DND-41 (cell line): ENCODE measurements at regions not wholly inside any gene's neighbourhood (a gene's known extent, or its start where the extent isn't known, plus 50 kb on each side); places are given as distances from the start of the nearest gene placed in this dataset.
"Not testable (repeated sequence)": the region's sequence is repeated elsewhere in the genome, so short reads cannot be mapped to it uniquely, and the experiment has no call there.

Experiments
- ATAC-seq: fragments of 200-7000 bp; cut with Tn5 transposase; 3 replicates; pipeline ENCODE4 v1.9.1; 2021; ENCODE audit warnings: low read depth; ENCODE audit not compliant: insufficient read depth
- DNase-seq: peaks from one replicate; pipeline ENCODE4 v3.0.0-alpha.2; 2020
- H2AFZ ChIP-seq: 2 replicates; pipeline ENCODE4 v1.6.0; 2012; ENCODE audit warnings: low read depth, low read length
- H3K27ac ChIP-seq: 2 replicates; pipeline ENCODE4 v1.5.1; 2012; ENCODE audit warnings: low read length, inconsistent platforms
- H3K27me3 ChIP-seq: fragments of 200-600 bp; sonication (generic); 2 replicates; pipeline ENCODE4 v1.6.0; 2012; ENCODE audit warnings: low read length, mild to moderate bottlenecking, inconsistent platforms; ENCODE audit not compliant: insufficient read depth, poor library complexity
- H3K36me3 ChIP-seq: 2 replicates; pipeline ENCODE4 v1.5.1; 2012; ENCODE audit warnings: low read length, inconsistent platforms; ENCODE audit not compliant: insufficient read depth
- H3K4me1 ChIP-seq: 2 replicates; pipeline ENCODE4 v1.5.1; 2012; ENCODE audit warnings: mild to moderate bottlenecking, low read length; ENCODE audit not compliant: insufficient read depth
- H3K4me2 ChIP-seq: 2 replicates; pipeline ENCODE4 v1.6.0; 2012; ENCODE audit warnings: mild to moderate bottlenecking, moderate library complexity, low read length, inconsistent platforms; ENCODE audit not compliant: insufficient read depth
- H3K4me3 ChIP-seq, 2 experiments: fragments of 200-600 bp in 1 of 2; shearing (Covaris generic) in 1 of 2; 2 replicates each; pipeline ENCODE4 v1.5.1; 2012 to 2016; ENCODE audit warnings: inconsistent platforms in 2 of 2, low read length in 2 of 2, mild to moderate bottlenecking in 2 of 2, low read depth in 1 of 2, moderate library complexity in 1 of 2
- H3K79me2 ChIP-seq: 2 replicates; pipeline ENCODE4 v1.6.0; 2012; ENCODE audit warnings: low read length, inconsistent platforms; ENCODE audit not compliant: insufficient read depth
- H3K9ac ChIP-seq: 2 replicates; pipeline ENCODE4 v1.6.0; 2012; ENCODE audit warnings: low read depth, mild to moderate bottlenecking, inconsistent platforms, low read length, moderate library complexity
- H3K9me3 ChIP-seq: 2 replicates; pipeline ENCODE4 v1.5.1; 2012; ENCODE audit warnings: low read length, moderate library complexity, mild to moderate bottlenecking, inconsistent platforms; ENCODE audit not compliant: insufficient read depth, severe bottlenecking
- H4K20me1 ChIP-seq: 2 replicates; pipeline ENCODE4 v1.6.0; 2012; ENCODE audit warnings: low read length; ENCODE audit not compliant: insufficient read depth
- CTCF ChIP-seq: IDR thresholded peaks from 2 replicates; pipeline ENCODE4 v1.5.1; 2012; ENCODE audit warnings: borderline replicate concordance, low read length, moderate library complexity, mild to moderate bottlenecking; ENCODE audit not compliant: poor library complexity, severe bottlenecking; ENCODE audit errors: extremely low read depth
- EZH2 ChIP-seq: IDR thresholded peaks from 3 replicates; pipeline ENCODE4 v1.6.1; 2012; ENCODE audit warnings: borderline replicate concordance, low read depth, mild to moderate bottlenecking, moderate library complexity, low read length, inconsistent platforms; ENCODE audit not compliant: severe bottlenecking

GRCh38 chr11:37259734-37260133 lies 661.7 kb upstream of the RAG2 start:
- DNase-seq (no peak), ATAC-seq (no peak)
- Histone ChIP-seq H3K4me3 (no peak overlapping the region), H2AFZ (no peak overlapping the region), H4K20me1 (no peaks in the 10 kb centered on the region), H3K4me2 (no peak overlapping the region), H3K9ac (no peak overlapping the region), H3K36me3 (no peaks in the 10 kb centered on the region), H3K27ac (no peak overlapping the region), H3K27me3 (no peaks in the 10 kb centered on the region), H3K9me3 (no peaks in the 10 kb centered on the region), H3K79me2 (no peaks in the 10 kb centered on the region), H3K4me1 (no peaks in the 10 kb centered on the region)
- TF ChIP-seq EZH2 = no peak
- no peak for TF ChIP-seq CTCF

GRCh38 chr11:37248145-37248544 lies 650.1 kb upstream of the RAG2 start:
- TF ChIP-seq CTCF (no peak), EZH2 (no peak)
- Histone ChIP-seq H2AFZ (no peak overlapping the region), H3K4me1 (no peaks in the 10 kb centered on the region), H3K9ac (no peak overlapping the region), H3K36me3 (no peaks in the 10 kb centered on the region), H3K27me3 (no peaks in the 10 kb centered on the region), H3K4me3 (no peak overlapping the region), H4K20me1 (no peaks in the 10 kb centered on the region), H3K4me2 (no peak overlapping the region), H3K79me2 (no peaks in the 10 kb centered on the region), H3K27ac (no peak overlapping the region), H3K9me3 (no peaks in the 10 kb centered on the region)
- ATAC-seq (no peak), DNase-seq (no peak)

GRCh38 chr11:37246092-37246491 lies 648.1 kb upstream of the RAG2 start:
- ATAC-seq, H3K4me3 ChIP-seq, H2AFZ ChIP-seq, DNase-seq, H3K9me3 ChIP-seq, H3K36me3 ChIP-seq, H3K27ac ChIP-seq, H3K79me2 ChIP-seq, H3K27me3 ChIP-seq, H3K4me1 ChIP-seq, H4K20me1 ChIP-seq, H3K4me2 ChIP-seq, H3K9ac ChIP-seq: not testable (repeated sequence)

- Histone ChIP-seq H2AFZ (no peak overlapping the region), H3K4me3 (no peak overlapping the region), H3K27me3 (no peaks in the 10 kb centered on the region), H3K79me2 (no peaks in the 10 kb centered on the region), H3K9ac (no peak overlapping the region), H3K9me3 (no peaks in the 10 kb centered on the region), H3K4me2 (no peak overlapping the region), H3K36me3 (no peaks in the 10 kb centered on the region), H3K27ac (no peak overlapping the region), H4K20me1 (no peaks in the 10 kb centered on the region), H3K4me1 (no peaks in the 10 kb centered on the region)
- DNase-seq = no peak
- ATAC-seq = no peak
- TF ChIP-seq CTCF (no peak), EZH2 (no peak)
These were observed 632.8 kb upstream of the RAG2 start for GRCh38 chr11:37230865-37231264.
